HCT116 (cell line): ENCODE measurements at regions not wholly inside any gene's neighbourhood (a gene's known extent, or its start where the extent isn't known, plus 50 kb on each side); places are given as distances from the start of the nearest gene placed in this dataset.

ENCODE experiments used
- CTCF ChIP-seq, 3 experiments: fragments of 200-600 bp in 1 of 3; sonication (generic) in 1 of 3; IDR thresholded peaks in 2 of 3; conservative IDR thresholded peaks in 1 of 3; 2 replicates each; pipeline ENCODE4 v1.5.1; 2012 to 2017; ENCODE audit warnings: low read depth in 2 of 3, low read length in 2 of 3, antibody characterized with exemption in 1 of 3, borderline replicate concordance in 1 of 3, control low read depth in 1 of 3, mild to moderate bottlenecking in 1 of 3, mixed read lengths in 1 of 3, mixed run types in 1 of 3, moderate library complexity in 1 of 3; ENCODE audit not compliant: insufficient read depth in 1 of 3
- POLR2A ChIP-seq: IDR thresholded peaks from 2 replicates; pipeline ENCODE4 v1.7.0; 2011; ENCODE audit warnings: borderline replicate concordance; ENCODE audit not compliant: insufficient read depth, insufficient read length; ENCODE audit errors: extremely low read depth
- SIN3A ChIP-seq: IDR thresholded peaks from 2 replicates; pipeline ENCODE4 v1.6.1; 2012; ENCODE audit warnings: low read depth
- YY1 ChIP-seq: IDR thresholded peaks from 2 replicates; pipeline ENCODE4 v1.6.1; 2011; ENCODE audit warnings: low read length, low read depth, moderate library complexity, mild to moderate bottlenecking; ENCODE audit not compliant: insufficient replicate concordance; ENCODE audit errors: extremely low read depth
- ZNF274 ChIP-seq: fragments of 200-500 bp; sonication (Bioruptor generic); IDR thresholded peaks from 2 replicates; pipeline ENCODE4 v1.6.1; 2014; ENCODE audit warnings: mild to moderate bottlenecking, low read depth, low read length, inconsistent platforms

- TF ChIP-seq CTCF (IDR thresholded peaks at IDR 0.05 in 2 of 3, conservative IDR thresholded peaks at IDR 0.05 in 1 of 3; ENCODE audit: borderline replicate concordance in 1 of 3, insufficient read depth in 1 of 3, low read depth in 2 of 3, low read length in 2 of 3): no peak
- no peak for TF ChIP-seq YY1
- no peak for TF ChIP-seq ZNF274
- no peak for TF ChIP-seq SIN3A
- no peak for TF ChIP-seq POLR2A
These were observed 109.6 kb downstream of the SPRY1 start for GRCh38 chr4:123506011-123506695.
